MV-4-11 (cell line): ENCODE measurements at regions not wholly inside any gene's neighbourhood (a gene's known extent, or its start where the extent isn't known, plus 50 kb on each side); places are given as distances from the start of the nearest gene placed in this dataset.
"Not testable (repeated sequence)": the region's sequence is repeated elsewhere in the genome, so short reads cannot be mapped to it uniquely, and the experiment has no call there.

Experiments
- DNase-seq: peaks from one replicate; lab custom pipeline; 2025; lab: John Stamatoyannopoulos, UW

GRCh38 chr3:95758707-95759106 lies 1055.7 kb upstream of the EPHA6 start:
- no peak for DNase-seq

GRCh38 chr3:95759614-95760301 lies 1054.6 kb upstream of the EPHA6 start:
- no peak for DNase-seq

GRCh38 chr3:95775486-95776094 lies 1038.8 kb upstream of the EPHA6 start:
- no peak for DNase-seq

- no peak for DNase-seq
These were observed 1032.8 kb upstream of the EPHA6 start for GRCh38 chr3:95781598-95781997.

- no peak for DNase-seq
These were observed 1025.3 kb upstream of the EPHA6 start for GRCh38 chr3:95789111-95789510.

- no peak for DNase-seq
These were observed 1017.3 kb upstream of the EPHA6 start for GRCh38 chr3:95797081-95797480.

GRCh38 chr3:95798628-95799027 lies 1015.8 kb upstream of the EPHA6 start:
- no peak for DNase-seq

GRCh38 chr3:95810462-95810861 lies 1003.9 kb upstream of the EPHA6 start:
- DNase-seq = no peak

GRCh38 chr3:95813244-95813643 lies 1001.1 kb upstream of the EPHA6 start:
- DNase-seq = no peak

- DNase-seq = no peak
These were observed 998.6 kb upstream of the EPHA6 start for GRCh38 chr3:95815828-95816227.

GRCh38 chr3:95826419-95826818 lies 988.0 kb upstream of the EPHA6 start:
- DNase-seq = no peak

GRCh38 chr3:95832146-95832545 lies 982.2 kb upstream of the EPHA6 start:
- DNase-seq = no peak

- not testable (repeated sequence) for DNase-seq
These were observed 953.8 kb upstream of the EPHA6 start for GRCh38 chr3:95860628-95861027.

GRCh38 chr3:95883801-95884200 lies 930.6 kb upstream of the EPHA6 start:
- no peak for DNase-seq

- DNase-seq = no peak
These were observed 927.8 kb upstream of the EPHA6 start for GRCh38 chr3:95886616-95887015.

GRCh38 chr3:95887114-95887513 lies 927.3 kb upstream of the EPHA6 start:
- no peak for DNase-seq

- no peak for DNase-seq
These were observed 919.6 kb upstream of the EPHA6 start for GRCh38 chr3:95894820-95895219.

- no peak for DNase-seq
These were observed 914.9 kb upstream of the EPHA6 start for GRCh38 chr3:95899494-95899893.

- DNase-seq = no peak
These were observed 914.5 kb upstream of the EPHA6 start for GRCh38 chr3:95899911-95900310.

GRCh38 chr3:95901948-95902347 lies 912.4 kb upstream of the EPHA6 start:
- DNase-seq = no peak

- no peak for DNase-seq
These were observed 909.2 kb upstream of the EPHA6 start for GRCh38 chr3:95905182-95905581.

GRCh38 chr3:95911767-95912166 lies 902.6 kb upstream of the EPHA6 start:
- DNase-seq = no peak

GRCh38 chr3:95923496-95924210 lies 890.7 kb upstream of the EPHA6 start:
- peak; percentile 89 for DNase-seq
